HG03280 (cell line): ENCODE measurements at regions not wholly inside any gene's neighbourhood (a gene's known extent, or its start where the extent isn't known, plus 50 kb on each side); places are given as distances from the start of the nearest gene placed in this dataset.

Experiments used
- ATAC-seq: cut with Tn5 transposase; IDR thresholded peaks from one replicate; pipeline ENCODE4 v1.9.1; 2021; ENCODE audit warnings: mild to moderate bottlenecking, moderate library complexity; ENCODE audit not compliant: unreplicated experiment

- no peak for ATAC-seq
Observed at GRCh38 chr2:120424274-120424796, 78.4 kb downstream of the INHBB start.

GRCh38 chr2:120425014-120425413 lies 79.1 kb downstream of the INHBB start:
- no peak for ATAC-seq

DNA sequence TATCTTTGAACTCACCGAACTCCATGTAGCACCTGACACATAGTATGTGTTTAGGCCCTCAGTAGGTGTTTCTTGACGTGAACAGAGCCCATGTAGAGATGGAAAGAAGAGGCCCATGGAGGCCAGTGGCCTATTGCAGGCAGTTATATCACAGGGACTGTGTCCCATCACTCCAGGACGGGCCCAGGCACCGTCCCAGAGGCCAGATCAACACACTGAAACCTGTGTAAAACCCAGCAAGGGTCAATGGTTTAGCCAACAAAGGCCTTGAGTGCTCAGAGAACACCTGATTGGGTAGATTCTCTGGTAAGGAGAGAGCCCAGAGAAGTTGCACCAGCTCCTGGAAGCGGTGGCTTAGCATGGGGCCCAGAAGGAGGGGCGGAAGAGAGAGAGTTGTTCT lies 82.8 kb downstream of the INHBB start:
- no peak for ATAC-seq

GRCh38 chr2:120429586-120430500 lies 83.9 kb downstream of the INHBB start:
- ATAC-seq, result no peak

- ATAC-seq, result no peak
Observed at GRCh38 chr2:120430501-120430830, 84.5 kb downstream of the INHBB start.

GRCh38 chr2:120430957-120431356 lies 85.0 kb downstream of the INHBB start:
- ATAC-seq, result no peak

DNA sequence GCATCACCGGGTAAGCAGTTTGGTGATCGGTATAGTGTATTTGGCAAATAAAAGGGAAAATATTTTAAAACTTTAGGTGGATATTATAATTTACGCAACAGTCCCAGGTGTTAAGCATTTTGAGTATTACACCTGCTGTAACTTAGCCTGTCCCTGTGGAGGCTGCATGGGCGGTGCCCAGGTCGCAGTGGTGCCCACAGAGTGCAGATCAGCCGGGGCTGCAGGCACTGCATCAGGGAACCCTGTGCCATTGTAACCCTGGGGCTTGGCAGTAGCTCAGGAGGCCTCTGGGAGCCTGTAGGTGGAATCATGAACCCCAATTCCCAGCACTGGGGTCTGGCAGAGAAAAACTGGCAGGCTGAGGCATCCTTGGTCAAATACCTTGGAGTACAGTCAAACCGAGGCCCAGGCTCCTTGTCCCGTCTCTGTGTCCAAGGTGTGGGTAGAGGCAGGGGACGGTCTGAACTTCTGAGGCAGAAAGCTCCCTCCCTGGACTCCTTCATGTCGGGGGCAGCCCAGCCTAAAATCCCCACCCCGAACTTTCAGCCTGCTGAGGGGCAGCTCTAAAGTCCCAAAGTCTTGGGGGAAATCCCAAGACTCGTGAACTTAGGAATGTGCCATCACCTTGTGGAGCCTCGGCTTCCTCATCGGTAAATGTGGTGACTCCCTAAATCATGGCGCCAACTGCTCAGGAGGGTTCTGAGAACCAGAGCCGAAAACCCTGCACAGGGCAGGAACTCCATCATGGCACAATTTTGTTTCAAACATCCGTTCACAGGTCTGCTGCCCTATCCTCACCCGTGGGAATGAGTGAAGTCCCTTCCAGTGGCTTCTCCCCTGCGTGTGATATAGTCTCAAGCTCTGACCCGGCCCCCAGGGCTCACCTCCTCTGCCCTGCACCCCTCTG lies 85.7 kb downstream of the INHBB start:
- ATAC-seq, result no peak

DNA sequence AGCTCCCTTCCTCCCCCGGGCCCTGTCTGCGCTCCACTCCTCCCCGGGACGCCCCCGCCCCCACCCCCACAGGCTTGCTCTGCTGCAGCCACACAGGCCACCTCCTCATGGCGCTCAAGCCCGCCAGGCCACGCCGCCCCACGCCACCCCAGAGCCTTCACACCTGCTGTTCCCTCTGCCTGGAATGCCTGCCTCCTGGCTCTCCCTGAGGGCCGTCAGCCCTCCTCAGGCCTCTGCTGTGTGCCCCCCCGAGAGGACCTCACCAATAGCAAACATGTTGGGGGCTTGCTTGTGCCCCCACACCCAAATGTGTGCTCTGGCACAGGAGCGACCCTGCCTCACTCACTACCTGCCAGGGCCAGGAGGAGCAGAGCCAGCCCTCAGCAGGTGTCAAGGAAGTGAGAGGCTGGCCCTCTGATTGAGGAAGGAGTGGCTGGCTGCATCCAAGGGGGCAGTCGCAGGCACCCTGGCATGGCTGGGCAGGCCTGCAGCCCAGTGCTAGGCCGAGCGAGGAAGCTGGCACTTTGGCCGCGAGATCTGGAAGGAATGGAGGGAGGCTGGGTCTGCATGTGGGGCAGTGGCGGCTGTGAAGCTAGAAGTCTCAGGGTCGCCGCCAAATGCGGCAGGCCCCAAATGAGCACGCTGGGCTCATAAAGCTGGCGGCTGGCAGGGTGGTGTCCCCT lies 86.5 kb downstream of the INHBB start:
- ATAC-seq, result no peak

DNA sequence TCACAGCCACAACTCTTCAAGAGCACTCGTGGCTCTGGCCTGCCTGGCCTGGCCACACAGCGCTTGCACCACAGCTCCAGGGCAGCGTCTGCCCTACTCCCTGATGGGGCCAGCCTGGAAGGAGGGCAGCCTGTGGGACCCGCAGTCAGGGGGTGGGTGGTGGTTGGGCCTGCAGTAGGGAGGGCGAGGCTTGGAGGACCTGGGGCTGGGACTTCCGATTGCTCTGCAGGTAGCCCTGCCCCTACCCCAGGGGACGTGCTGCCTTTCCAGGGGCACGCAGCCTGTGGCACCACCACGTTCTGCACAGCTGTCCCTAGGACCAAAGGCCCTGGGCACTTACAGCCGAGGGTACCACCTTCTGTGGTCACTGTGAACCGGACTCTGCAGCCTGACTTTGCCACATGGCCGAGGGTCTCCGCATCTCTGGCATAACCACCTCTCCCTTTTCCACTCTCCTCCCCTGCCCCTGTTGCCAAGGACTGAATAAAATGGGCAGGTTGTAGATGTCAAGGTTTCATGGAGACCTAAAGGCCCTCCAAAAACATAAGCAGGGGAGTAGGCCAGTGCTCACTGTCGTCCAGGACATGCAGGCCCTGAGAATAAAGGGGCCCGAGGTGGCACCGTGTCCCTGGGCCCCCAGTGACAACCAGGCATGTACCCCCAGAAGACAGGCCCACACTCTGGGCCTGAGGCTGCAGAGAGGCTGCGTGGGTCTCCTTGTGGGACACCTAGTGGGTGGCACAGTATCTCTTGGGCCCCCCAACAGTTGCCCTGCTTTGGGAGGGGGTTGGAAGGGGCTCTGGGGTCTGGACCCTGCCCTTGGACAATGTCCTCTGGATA lies 87.3 kb downstream of the INHBB start:
- no peak for ATAC-seq

DNA sequence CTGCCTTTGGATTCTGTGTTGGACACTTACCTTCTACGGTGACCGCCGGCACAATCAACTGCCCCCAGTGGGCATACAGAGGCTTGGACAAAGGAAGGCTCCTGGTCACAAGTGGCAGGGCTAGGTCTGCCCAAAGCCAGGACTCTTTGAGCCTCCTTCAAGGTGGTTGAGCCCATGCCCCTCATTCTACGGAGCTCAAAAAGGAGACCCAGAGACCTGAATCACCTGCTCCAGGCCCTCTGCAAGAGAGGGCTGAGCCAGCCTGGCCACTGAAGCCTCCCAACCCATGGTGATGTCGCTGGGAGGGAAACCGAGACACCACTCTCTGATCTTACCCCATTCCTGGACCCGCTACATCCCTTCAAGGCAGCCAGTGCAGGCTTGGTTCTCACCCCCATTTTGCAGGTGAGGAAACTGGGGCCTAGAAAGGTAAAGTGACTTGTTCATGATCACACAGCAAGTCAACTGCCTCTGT lies 87.9 kb downstream of the INHBB start:
- no peak for ATAC-seq

GRCh38 chr2:120434492-120435308 lies 88.8 kb downstream of the INHBB start:
- no peak for ATAC-seq

DNA sequence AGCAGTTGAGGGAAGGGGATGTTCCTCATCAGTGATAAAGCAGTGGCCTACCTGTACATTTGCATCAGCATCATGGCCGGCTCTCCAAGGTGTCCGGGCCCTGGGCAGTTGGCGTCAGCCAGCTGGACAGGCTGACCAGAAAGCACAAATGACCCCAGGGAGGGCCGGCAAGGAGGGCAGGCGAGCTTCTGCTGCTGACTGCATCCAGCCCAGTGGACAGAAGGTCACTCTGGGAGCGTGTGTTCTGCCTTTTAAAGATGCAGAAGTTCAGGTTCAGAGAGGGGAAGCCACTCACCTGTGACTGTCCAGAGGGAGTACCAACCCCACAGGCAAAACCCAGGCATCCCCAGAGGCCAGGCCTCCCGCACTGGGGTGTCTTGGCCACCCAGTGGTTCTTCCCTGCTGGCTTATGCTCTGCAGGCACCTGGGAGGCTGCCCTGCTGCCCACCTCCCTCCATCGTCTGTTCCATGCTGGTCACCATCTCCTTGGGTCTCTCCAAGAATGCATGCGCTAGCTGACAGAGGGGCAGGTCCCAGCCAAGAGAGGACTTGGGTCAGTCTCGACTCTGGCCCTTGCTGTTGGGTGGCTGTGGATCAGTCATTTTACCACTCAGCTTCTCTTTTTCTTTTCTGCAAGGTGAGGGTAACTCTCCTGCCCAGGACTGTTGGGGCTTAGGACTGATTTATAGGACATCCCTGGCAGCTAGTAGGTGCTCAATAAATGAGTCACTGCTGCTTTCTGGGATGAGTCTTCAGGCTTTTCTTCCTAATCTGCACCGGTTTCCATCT lies 89.9 kb downstream of the INHBB start:
- no peak for ATAC-seq

DNA sequence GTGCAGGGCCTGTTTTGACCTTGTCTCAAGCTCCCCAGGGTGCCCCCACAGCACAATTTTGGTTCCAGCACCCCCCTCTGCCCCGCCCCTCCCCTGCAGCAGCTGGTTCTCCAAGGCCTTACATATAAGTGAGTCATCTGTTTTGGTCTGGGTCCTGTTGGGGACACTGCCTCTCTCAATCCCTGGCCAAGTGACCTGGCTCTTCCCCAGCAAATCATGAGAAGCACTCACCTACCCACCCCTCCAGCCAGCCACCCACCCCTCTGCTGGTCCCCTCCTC lies 90.5 kb downstream of the INHBB start:
- ATAC-seq, result no peak

DNA sequence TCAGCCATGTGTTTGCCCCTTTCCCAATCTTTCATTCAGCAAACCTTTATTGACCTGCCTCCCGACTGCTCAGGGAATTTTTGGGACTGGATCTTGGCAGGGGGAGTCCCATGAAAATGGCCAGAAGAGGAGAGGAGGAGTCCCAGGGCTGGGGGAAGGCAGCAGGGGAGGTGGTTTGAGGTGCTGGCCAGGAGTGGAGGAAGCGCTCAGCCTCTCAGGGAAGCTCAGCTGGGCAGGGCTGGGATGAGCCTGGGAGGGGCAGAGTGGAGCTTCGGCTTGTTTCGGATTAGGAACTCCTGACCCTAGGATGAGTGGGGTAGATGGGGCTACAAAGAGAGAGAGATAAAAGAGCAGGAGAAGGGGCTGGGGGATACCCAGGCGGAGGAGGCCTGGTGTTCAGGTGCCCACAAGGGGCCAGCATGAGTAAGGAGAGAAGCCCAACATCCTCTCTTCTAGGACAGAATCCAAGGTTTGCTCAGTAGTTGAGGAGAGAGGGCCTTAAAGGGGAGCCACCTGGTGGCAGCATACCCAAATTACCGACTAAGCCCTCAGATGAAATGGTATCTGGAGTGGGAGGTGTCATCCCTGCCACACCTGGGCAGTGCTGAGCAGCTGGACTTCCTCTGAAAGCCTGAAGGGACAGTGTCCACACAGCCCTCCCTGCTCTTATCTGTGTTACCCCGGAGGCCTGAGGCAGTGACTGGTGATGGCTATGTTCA lies 91.1 kb downstream of the INHBB start:
- ATAC-seq, result no peak

DNA sequence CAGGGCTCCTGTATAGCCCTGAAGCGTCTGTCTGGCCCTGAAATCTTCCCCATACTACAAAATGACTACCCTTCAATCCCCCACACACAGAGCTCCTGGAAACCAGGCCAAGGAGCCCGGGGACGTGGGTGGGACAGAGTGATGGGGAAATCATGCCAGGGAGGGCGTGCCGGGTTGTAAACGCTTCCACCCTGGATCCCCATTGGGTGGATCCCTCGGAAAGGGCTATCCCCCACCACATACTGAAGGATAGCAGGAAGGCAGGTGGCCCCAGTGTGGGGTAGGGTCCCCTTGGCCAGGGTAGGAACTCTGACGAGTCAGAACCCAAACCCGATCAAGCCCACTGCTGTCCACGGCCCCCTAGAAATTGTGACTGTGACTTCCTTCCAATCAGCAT lies 91.7 kb downstream of the INHBB start:
- ATAC-seq, result no peak

GRCh38 chr2:120438301-120439066 lies 92.5 kb downstream of the INHBB start:
- no peak for ATAC-seq

DNA sequence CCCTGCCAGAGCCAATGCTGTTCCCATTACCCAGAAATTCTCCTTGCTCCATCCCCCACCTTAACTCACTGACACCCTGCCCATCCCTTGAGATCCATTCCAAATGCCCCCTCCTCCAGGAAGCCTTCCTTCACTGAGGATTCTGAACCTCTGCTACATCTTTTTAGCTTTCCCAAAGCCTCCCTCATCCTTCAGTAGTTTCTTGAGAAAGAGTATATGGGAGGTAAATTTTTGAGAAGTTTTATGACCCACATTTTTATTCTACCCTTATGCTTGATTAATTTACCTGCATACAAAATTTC lies 93.1 kb downstream of the INHBB start:
- ATAC-seq, result no peak
